WTC11 (cell line): ENCODE measurements at regions not wholly inside any gene's neighbourhood (a gene's known extent, or its start where the extent isn't known, plus 50 kb on each side); places are given as distances from the start of the nearest gene placed in this dataset.

Experiments
- ATF3 ChIP-seq: sonication (generic); formaldehyde crosslinking; conservative IDR thresholded peaks from 2 replicates; pipeline ENCODE4 v1.8.1; 2022; ENCODE audit warnings: mild to moderate bottlenecking, missing genetic modification reagents
- CBFB ChIP-seq: sonication (generic); formaldehyde crosslinking; IDR thresholded peaks from 2 replicates; pipeline ENCODE4 v1.8.1; 2022; ENCODE audit warnings: mild to moderate bottlenecking, low read depth, missing genetic modification reagents
- CREB1 ChIP-seq: sonication (generic); formaldehyde crosslinking; IDR thresholded peaks from 2 replicates; pipeline ENCODE4 v1.8.0; 2023; ENCODE audit warnings: mild to moderate bottlenecking, missing genetic modification reagents
- E2F5 ChIP-seq: sonication (generic); formaldehyde crosslinking; IDR thresholded peaks from 2 replicates; pipeline ENCODE4 v1.8.1; 2022; ENCODE audit warnings: mild to moderate bottlenecking, moderate library complexity, missing genetic modification reagents
- ESRRA ChIP-seq: sonication (generic); formaldehyde crosslinking; IDR thresholded peaks from 2 replicates; pipeline ENCODE4 v1.8.1; 2022; ENCODE audit warnings: mild to moderate bottlenecking, missing genetic modification reagents, borderline replicate concordance
- GABPB1 ChIP-seq: sonication (generic); formaldehyde crosslinking; IDR thresholded peaks from 2 replicates; pipeline ENCODE4 v1.8.1; 2023; ENCODE audit warnings: mild to moderate bottlenecking, missing genetic modification reagents
- NFYB ChIP-seq: sonication (generic); formaldehyde crosslinking; conservative IDR thresholded peaks from 2 replicates; pipeline ENCODE4 v1.8.0; 2022; ENCODE audit warnings: low read depth, missing genetic modification reagents
- NR2C2 ChIP-seq: sonication (generic); formaldehyde crosslinking; IDR thresholded peaks from 2 replicates; pipeline ENCODE4 v1.8.0; 2022; ENCODE audit warnings: mild to moderate bottlenecking, missing genetic modification reagents
- STAT6 ChIP-seq: sonication (generic); formaldehyde crosslinking; conservative IDR thresholded peaks from 2 replicates; pipeline ENCODE4 v1.8.1; 2023; ENCODE audit warnings: mild to moderate bottlenecking, low read depth, missing genetic modification reagents, moderate library complexity
- USF2 ChIP-seq: sonication (generic); formaldehyde crosslinking; IDR thresholded peaks from 2 replicates; pipeline ENCODE4 v1.8.1; 2023; ENCODE audit warnings: mild to moderate bottlenecking, missing genetic modification reagents, moderate library complexity
- ZNF232 ChIP-seq: sonication (generic); formaldehyde crosslinking; IDR thresholded peaks from 2 replicates; pipeline ENCODE4 v1.8.0; 2022; ENCODE audit warnings: mild to moderate bottlenecking, missing genetic modification reagents
- ZNF423 ChIP-seq: fragments of 250-450 bp; sonication (Bioruptor Pico); IDR thresholded peaks from 2 replicates; pipeline ENCODE4 v2.1.2; 2022; ENCODE audit warnings: mild to moderate bottlenecking, moderate library complexity
- TF ChIP-seq, protein P1 (sequence below): fragments of 200-600 bp; IDR thresholded peaks from 2 replicates; pipeline ENCODE4 v1.8.0; 2022; ENCODE audit warnings: antibody characterized with exemption
- TF ChIP-seq, protein P2 (sequence below): sonication (generic); formaldehyde crosslinking; IDR thresholded peaks from 2 replicates; pipeline ENCODE4 v1.8.1; 2022; ENCODE audit warnings: low read depth, mild to moderate bottlenecking, moderate library complexity, missing genetic modification reagents, borderline replicate concordance

DNA sequence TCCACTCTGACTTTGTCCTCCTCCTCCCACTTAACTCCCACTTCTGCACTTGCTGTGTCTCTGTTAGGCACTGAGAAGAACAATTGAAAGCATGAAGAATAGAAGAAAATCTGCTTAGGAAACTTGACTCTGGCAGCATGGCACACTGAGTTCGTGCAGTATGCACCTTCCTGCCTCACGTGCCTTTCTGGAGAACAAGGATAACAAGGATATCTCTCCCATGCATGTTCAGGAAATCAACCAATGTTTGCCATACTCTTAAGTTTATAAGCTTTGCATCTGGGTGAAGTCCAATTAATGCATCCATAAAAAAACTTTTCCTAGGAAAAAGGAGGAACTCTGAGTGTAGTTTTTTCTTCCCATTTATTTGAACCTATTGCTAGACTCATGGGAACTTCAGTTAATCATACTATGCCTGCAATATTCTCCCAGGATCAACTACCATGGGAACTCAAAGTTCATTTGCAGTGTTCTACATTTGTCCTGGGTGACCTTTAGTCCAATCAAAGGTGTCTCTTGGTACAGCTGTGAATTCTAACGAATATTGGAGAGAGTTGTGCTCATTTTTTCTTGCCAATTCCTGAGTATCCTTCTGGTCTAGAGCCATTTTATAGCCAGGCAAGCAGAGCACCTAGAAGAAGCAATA lies 227.0 kb downstream of the ENC1 start:
- TF ChIP-seq USF2 (CRISPR knock-in tag) (no peak), GABPB1 (CRISPR knock-in tag) (no peak), E2F5 (CRISPR knock-in tag) (no peak), NR2C2 (CRISPR knock-in tag) (no peak), ZNF423 (CRISPR knock-in tag) (no peak), STAT6 (CRISPR knock-in tag) (no peak), CBFB (CRISPR knock-in tag) (no peak), NFYB (CRISPR knock-in tag) (no peak), ZNF232 (CRISPR knock-in tag) (no peak), ATF3 (CRISPR knock-in tag) (no peak), CREB1 (CRISPR knock-in tag) (no peak), ESRRA (CRISPR knock-in tag) (no peak)
- TF ChIP-seq, protein P1, sequence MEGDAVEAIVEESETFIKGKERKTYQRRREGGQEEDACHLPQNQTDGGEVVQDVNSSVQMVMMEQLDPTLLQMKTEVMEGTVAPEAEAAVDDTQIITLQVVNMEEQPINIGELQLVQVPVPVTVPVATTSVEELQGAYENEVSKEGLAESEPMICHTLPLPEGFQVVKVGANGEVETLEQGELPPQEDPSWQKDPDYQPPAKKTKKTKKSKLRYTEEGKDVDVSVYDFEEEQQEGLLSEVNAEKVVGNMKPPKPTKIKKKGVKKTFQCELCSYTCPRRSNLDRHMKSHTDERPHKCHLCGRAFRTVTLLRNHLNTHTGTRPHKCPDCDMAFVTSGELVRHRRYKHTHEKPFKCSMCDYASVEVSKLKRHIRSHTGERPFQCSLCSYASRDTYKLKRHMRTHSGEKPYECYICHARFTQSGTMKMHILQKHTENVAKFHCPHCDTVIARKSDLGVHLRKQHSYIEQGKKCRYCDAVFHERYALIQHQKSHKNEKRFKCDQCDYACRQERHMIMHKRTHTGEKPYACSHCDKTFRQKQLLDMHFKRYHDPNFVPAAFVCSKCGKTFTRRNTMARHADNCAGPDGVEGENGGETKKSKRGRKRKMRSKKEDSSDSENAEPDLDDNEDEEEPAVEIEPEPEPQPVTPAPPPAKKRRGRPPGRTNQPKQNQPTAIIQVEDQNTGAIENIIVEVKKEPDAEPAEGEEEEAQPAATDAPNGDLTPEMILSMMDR, result no peak
- TF ChIP-seq, protein P2, sequence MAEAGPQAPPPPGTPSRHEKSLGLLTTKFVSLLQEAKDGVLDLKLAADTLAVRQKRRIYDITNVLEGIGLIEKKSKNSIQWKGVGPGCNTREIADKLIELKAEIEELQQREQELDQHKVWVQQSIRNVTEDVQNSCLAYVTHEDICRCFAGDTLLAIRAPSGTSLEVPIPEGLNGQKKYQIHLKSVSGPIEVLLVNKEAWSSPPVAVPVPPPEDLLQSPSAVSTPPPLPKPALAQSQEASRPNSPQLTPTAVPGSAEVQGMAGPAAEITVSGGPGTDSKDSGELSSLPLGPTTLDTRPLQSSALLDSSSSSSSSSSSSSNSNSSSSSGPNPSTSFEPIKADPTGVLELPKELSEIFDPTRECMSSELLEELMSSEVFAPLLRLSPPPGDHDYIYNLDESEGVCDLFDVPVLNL (CRISPR knock-in tag), result no peak
